ENCODE measurements at regions not wholly inside any gene's neighbourhood (a gene's known extent, or its start where the extent isn't known, plus 50 kb on each side); places are given as distances from the start of the nearest gene placed in this dataset.
"Not testable (repeated sequence)": the region's sequence is repeated elsewhere in the genome, so short reads cannot be mapped to it uniquely, and the experiment has no call there.

- DNase-seq: not testable (repeated sequence)
These were observed 80.8 kb downstream of the POTEB2 start for GRCh38 chr15:20785151-20785936.

GRCh38 chr15:20783598-20784184 is 82.4 kb downstream of the POTEB2 start:
- not testable (repeated sequence) for DNase-seq

GRCh38 chr15:20775412-20775811 is 90.7 kb downstream of the POTEB2 start:
- not testable (repeated sequence) for DNase-seq

GRCh38 chr15:20767943-20768342 is 98.2 kb downstream of the POTEB2 start:
- not testable (repeated sequence) for DNase-seq

GRCh38 chr15:20762422-20762821 is 103.7 kb downstream of the POTEB2 start:
- not testable (repeated sequence) for DNase-seq

GRCh38 chr15:20756440-20756839 is 109.7 kb downstream of the POTEB2 start:
- not testable (repeated sequence) for DNase-seq

- peak; percentile 65 for DNase-seq
These were observed 110.3 kb downstream of the POTEB2 start for GRCh38 chr15:20755665-20756398.

GRCh38 chr15:20733493-20733892 is 132.6 kb downstream of the POTEB2 start:
- DNase-seq: not testable (repeated sequence)
